K562 (cell line): ENCODE measurements at regions not wholly inside any gene's neighbourhood (a gene's known extent, or its start where the extent isn't known, plus 50 kb on each side); places are given as distances from the start of the nearest gene placed in this dataset.

Experiments used
- BACH1 ChIP-seq: fragments of 200-800 bp; sonication (Bioruptor generic); IDR thresholded peaks from 2 replicates; pipeline ENCODE4 v1.6.1; 2016; ENCODE audit warnings: missing genetic modification characterization, missing compliant biosample characterization
- FOS ChIP-seq: IDR thresholded peaks from 3 replicates; pipeline ENCODE4 v1.6.1; 2011; ENCODE audit not compliant: insufficient read length; ENCODE audit errors: extremely low read depth
- MAZ ChIP-seq, 2 experiments: fragments of 450-650 bp in 1 of 2; sonication (generic) in 1 of 2; formaldehyde crosslinking; IDR thresholded peaks in 1 of 2; conservative IDR thresholded peaks in 1 of 2; 2 replicates each; pipeline versions ENCODE4 v1.4.0 to v1.5.0; 2020; ENCODE audit warnings: mild to moderate bottlenecking in 1 of 2, missing genetic modification reagents in 1 of 2
- SAFB2 ChIP-seq: fragments of 200-400 bp; formaldehyde crosslinking; IDR thresholded peaks from 2 replicates; pipeline ENCODE4 v1.6.1; 2018; ENCODE audit warnings: borderline replicate concordance, low read length, low read depth, moderate library complexity; ENCODE audit not compliant: severe bottlenecking
- TAF9B ChIP-seq: fragments of 450-650 bp; IDR thresholded peaks from 2 replicates; pipeline ENCODE4 v1.6.1; 2018; ENCODE audit warnings: mild to moderate bottlenecking; ENCODE audit not compliant: partially characterized antibody
- TCF3 ChIP-seq: sonication (generic); formaldehyde crosslinking; IDR thresholded peaks from 2 replicates; pipeline ENCODE4 v1.4.0; 2020; ENCODE audit warnings: mild to moderate bottlenecking, missing genetic modification reagents
- YY1 ChIP-seq, 3 experiments: IDR thresholded peaks; 2 replicates each; pipeline ENCODE4 v1.6.1; 2011; ENCODE audit warnings: low read length in 2 of 3, mild to moderate bottlenecking in 2 of 3, moderate library complexity in 2 of 3, borderline replicate concordance in 1 of 3, control low read depth in 1 of 3, low read depth in 1 of 3; ENCODE audit not compliant: insufficient read depth in 3 of 3, insufficient replicate concordance in 2 of 3, control insufficient read depth in 1 of 3, insufficient read length in 1 of 3; ENCODE audit errors: extremely low read depth in 1 of 3
- ZNF280A ChIP-seq: fragments of 450-650 bp; IDR thresholded peaks from 2 replicates; pipeline ENCODE4 v1.6.1; 2018; ENCODE audit warnings: mild to moderate bottlenecking, low read depth; ENCODE audit not compliant: partially characterized antibody
- TF ChIP-seq, protein P1 (sequence below): fragments of 450-650 bp; conservative IDR thresholded peaks from 2 replicates; pipeline ENCODE4 v1.6.1; 2016; ENCODE audit warnings: missing genetic modification characterization, low read depth, mild to moderate bottlenecking, missing compliant biosample characterization, moderate library complexity

GRCh38 chr16:66309215-66309807, 57.2 kb upstream of the CDH5 start (continued):
- TF ChIP-seq, protein P1, sequence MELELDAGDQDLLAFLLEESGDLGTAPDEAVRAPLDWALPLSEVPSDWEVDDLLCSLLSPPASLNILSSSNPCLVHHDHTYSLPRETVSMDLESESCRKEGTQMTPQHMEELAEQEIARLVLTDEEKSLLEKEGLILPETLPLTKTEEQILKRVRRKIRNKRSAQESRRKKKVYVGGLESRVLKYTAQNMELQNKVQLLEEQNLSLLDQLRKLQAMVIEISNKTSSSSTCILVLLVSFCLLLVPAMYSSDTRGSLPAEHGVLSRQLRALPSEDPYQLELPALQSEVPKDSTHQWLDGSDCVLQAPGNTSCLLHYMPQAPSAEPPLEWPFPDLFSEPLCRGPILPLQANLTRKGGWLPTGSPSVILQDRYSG (tag), result no peak
- TF ChIP-seq SAFB2 (no peak), ZNF280A (no peak), YY1 (IDR thresholded peaks at IDR 0.05; ENCODE audit: borderline replicate concordance in 1 of 3, control insufficient read depth in 1 of 3, extremely low read depth in 1 of 3, insufficient read depth in 3 of 3, insufficient read length in 1 of 3, insufficient replicate concordance in 2 of 3, low read depth in 1 of 3, low read length in 2 of 3) (no peak), TAF9B (no peak), MAZ (CRISPR knock-in tag; conservative IDR thresholded peaks at IDR 0.05 in 1 of 2, IDR thresholded peaks at IDR 0.05 in 1 of 2) (no peak), TCF3 (CRISPR knock-in tag) (no peak), FOS (no peak), BACH1 (no peak)
